HG03280 (cell line): ENCODE measurements at regions not wholly inside any gene's neighbourhood (a gene's known extent, or its start where the extent isn't known, plus 50 kb on each side); places are given as distances from the start of the nearest gene placed in this dataset.

Experiments used
- ATAC-seq: cut with Tn5 transposase; IDR thresholded peaks from one replicate; pipeline ENCODE4 v1.9.1; 2021; ENCODE audit warnings: mild to moderate bottlenecking, moderate library complexity; ENCODE audit not compliant: unreplicated experiment

- no peak for ATAC-seq
Observed at GRCh38 chr12:83864054-83864453, 1048.5 kb downstream of the SLC6A15 start.

GRCh38 chr12:83859021-83859420 lies 1053.6 kb downstream of the SLC6A15 start:
- no peak for ATAC-seq

- ATAC-seq, result no peak
Observed at GRCh38 chr12:83856803-83857202, 1055.8 kb downstream of the SLC6A15 start.

- no peak for ATAC-seq
Observed at GRCh38 chr12:83850531-83850930, 1062.1 kb downstream of the SLC6A15 start.

GRCh38 chr12:83848702-83849101 lies 1063.9 kb downstream of the SLC6A15 start:
- ATAC-seq, result no peak

GRCh38 chr12:83843541-83843940 lies 1069.1 kb downstream of the SLC6A15 start:
- ATAC-seq, result no peak

- no peak for ATAC-seq
Observed at GRCh38 chr12:83841620-83842019, 1071.0 kb downstream of the SLC6A15 start.

- no peak for ATAC-seq
Observed at GRCh38 chr12:83827860-83828259, 1084.7 kb downstream of the SLC6A15 start.

- no peak for ATAC-seq
Observed at GRCh38 chr12:83827193-83827592, 1085.4 kb downstream of the SLC6A15 start.

GRCh38 chr12:83826112-83826511 lies 1086.5 kb downstream of the SLC6A15 start:
- ATAC-seq, result peak; percentile 57

- ATAC-seq, result peak; percentile 93
Observed at GRCh38 chr12:83823386-83824045, 1089.1 kb downstream of the SLC6A15 start.

GRCh38 chr12:83821967-83822366 lies 1090.6 kb downstream of the SLC6A15 start:
- no peak for ATAC-seq

- no peak for ATAC-seq
Observed at GRCh38 chr12:83818881-83819280, 1093.7 kb downstream of the SLC6A15 start.

- ATAC-seq, result no peak
Observed at GRCh38 chr12:83817730-83818129, 1094.9 kb downstream of the SLC6A15 start.

GRCh38 chr12:83808591-83808990 lies 1104.0 kb downstream of the SLC6A15 start:
- no peak for ATAC-seq

- ATAC-seq, result no peak
Observed at GRCh38 chr12:83807871-83808270, 1104.7 kb downstream of the SLC6A15 start.

- no peak for ATAC-seq
Observed at GRCh38 chr12:83805873-83806272, 1106.7 kb downstream of the SLC6A15 start.

GRCh38 chr12:83805156-83805772 lies 1107.3 kb downstream of the SLC6A15 start:
- ATAC-seq, result no peak

GRCh38 chr12:83801972-83802371 lies 1110.6 kb downstream of the SLC6A15 start:
- no peak for ATAC-seq

GRCh38 chr12:83800022-83800421 lies 1112.6 kb downstream of the SLC6A15 start:
- no peak for ATAC-seq

- no peak for ATAC-seq
Observed at GRCh38 chr12:83796531-83796930, 1109.8 kb downstream of the TMTC2 start.

GRCh38 chr12:83793616-83794015 lies 1106.9 kb downstream of the TMTC2 start:
- ATAC-seq, result no peak
